GM12878 (cell line): ENCODE measurements at regions not wholly inside any gene's neighbourhood (a gene's known extent, or its start where the extent isn't known, plus 50 kb on each side); places are given as distances from the start of the nearest gene placed in this dataset.

ENCODE experiments used
- ATAC-seq: fragments of 200-7000 bp; cut with Tn5 transposase; 3 replicates; pipeline ENCODE4 v1.9.1; 2020; ENCODE audit warnings: mild to moderate bottlenecking, moderate library complexity
- BruUV-seq: library from RNA; stranded (reverse); fragments of 400-500 nt; replicated peaks from 2 replicates; lab custom pipeline; 2021; lab: Mats Ljungman, UMichigan
- CTCF ChIA-PET: fragments of 300-600 bp; sonication (Branson Sonifier 250); formaldehyde crosslinking; extraction: SDS; loops from one replicate; lab custom pipeline; 2021; ENCODE audit warnings: inconsistent platforms; lab: Yijun Ruan, JAX
- POLR2A ChIA-PET: fragments of 350-600 bp; formaldehyde crosslinking; extraction: SDS; loops from one replicate; lab custom pipeline; 2021; ENCODE audit warnings: inconsistent platforms; lab: Charles Lee
- RAD21 ChIA-PET: fragments of 300-600 bp; sonication (Branson Sonifier 250); formaldehyde crosslinking; loops from one replicate; lab custom pipeline; 2023; ENCODE audit warnings: antibody characterized with exemption; ENCODE audit not compliant: unreplicated experiment; lab: Charles Lee
- SMC1A ChIA-PET: fragments of 300-600 bp; sonication (Branson Sonifier 250); formaldehyde crosslinking; loops from one replicate; lab custom pipeline; 2023; ENCODE audit not compliant: unreplicated experiment, uncharacterized antibody; lab: Charles Lee
- DNase-seq: peaks from one replicate; pipeline ENCODE4 v3.0.0-alpha.2; 2011; ENCODE audit warnings: low read depth, low spot score
- FAIRE-seq: peaks from 3 replicates; lab custom pipeline; 2011; peaks lifted over from hg19 to GRCh38; lab: Jason Lieb, UNC
- H2AFZ ChIP-seq: 2 replicates; pipeline ENCODE4 v1.6.0; 2011; ENCODE audit warnings: low read depth, low read length, control low read depth; ENCODE audit not compliant: control insufficient read depth
- H3K27ac ChIP-seq: 2 replicates; pipeline ENCODE4 v1.5.1; 2011; ENCODE audit warnings: control low read depth; ENCODE audit not compliant: control insufficient read depth, insufficient read depth
- H3K27me3 ChIP-seq, 2 experiments: replicated peaks in 1 of 2; 2 replicates each; pipeline versions ENCODE4 v1.6.0 to v1.6.1; 2011; ENCODE audit warnings: low read length in 1 of 2; ENCODE audit not compliant: control insufficient read depth in 2 of 2, insufficient read depth in 2 of 2
- H3K36me3 ChIP-seq, 2 experiments: 2 replicates each; pipeline ENCODE4 v1.5.1; 2011; ENCODE audit warnings: low read length in 1 of 2; ENCODE audit not compliant: control insufficient read depth in 2 of 2, insufficient read depth in 2 of 2
- H3K4me1 ChIP-seq: 2 replicates; pipeline ENCODE4 v1.6.1; 2011; ENCODE audit warnings: mild to moderate bottlenecking, low read length, moderate library complexity, mixed read lengths; ENCODE audit not compliant: control insufficient read depth, insufficient read depth
- H3K4me2 ChIP-seq: 2 replicates; pipeline ENCODE4 v1.6.0; 2011; ENCODE audit warnings: control low read depth; ENCODE audit not compliant: control insufficient read depth, insufficient read depth
- H3K4me3 ChIP-seq: fragments of 200-600 bp; sonication (generic); 2 replicates; pipeline ENCODE4 v1.5.1; 2016
- H3K79me2 ChIP-seq: 2 replicates; pipeline ENCODE4 v1.6.0; 2011; ENCODE audit warnings: low read length; ENCODE audit not compliant: control insufficient read depth, insufficient read depth
- H3K9ac ChIP-seq: 2 replicates; pipeline ENCODE4 v1.8.0; 2011; ENCODE audit warnings: low read length, control low read depth, mixed read lengths; ENCODE audit not compliant: control insufficient read depth, insufficient read depth
- H3K9me3 ChIP-seq: replicated peaks from 3 replicates; pipeline ENCODE4 v1.5.1; 2011; ENCODE audit warnings: mild to moderate bottlenecking, low read length; ENCODE audit not compliant: control insufficient read depth, insufficient read depth
- H4K20me1 ChIP-seq: 2 replicates; pipeline ENCODE4 v1.6.0; 2011; ENCODE audit not compliant: control insufficient read depth, insufficient read depth
- BCL11A ChIP-seq: IDR thresholded peaks from 2 replicates; pipeline ENCODE4 v1.6.1; 2011; ENCODE audit warnings: low read depth, low read length
- BCL3 ChIP-seq: IDR thresholded peaks from 2 replicates; pipeline ENCODE4 v1.6.1; 2011; ENCODE audit warnings: borderline replicate concordance, low read depth, mild to moderate bottlenecking, moderate library complexity, low read length; ENCODE audit not compliant: insufficient read depth, poor library complexity, severe bottlenecking
- CBX5 ChIP-seq: sonication (generic); IDR thresholded peaks from 2 replicates; pipeline ENCODE4 v1.6.1; 2016; ENCODE audit warnings: low read depth, moderate library complexity, mild to moderate bottlenecking, inconsistent platforms
- FOXK2 ChIP-seq: fragments of 450-650 bp; IDR thresholded peaks from 2 replicates; pipeline ENCODE4 v1.6.1; 2017; ENCODE audit warnings: mild to moderate bottlenecking, moderate library complexity
- HDAC6 ChIP-seq: fragments of 200-600 bp; sonication (generic); IDR thresholded peaks from one replicate; pipeline ENCODE4 v1.8.0; 2017; ENCODE audit warnings: antibody characterized with exemption; ENCODE audit not compliant: unreplicated experiment
- JUND ChIP-seq: IDR thresholded peaks from 2 replicates; pipeline ENCODE4 v1.6.1; 2012; ENCODE audit warnings: low read depth, mild to moderate bottlenecking, low read length, improper control_type of control experiment, moderate library complexity
- NR2C2 ChIP-seq: IDR thresholded peaks from 2 replicates; pipeline ENCODE4 v1.6.1; 2011; ENCODE audit warnings: borderline replicate concordance, low read depth; ENCODE audit not compliant: control insufficient read depth, insufficient read length
- RUNX3 ChIP-seq: IDR thresholded peaks from 2 replicates; pipeline ENCODE4 v1.6.1; 2012; ENCODE audit warnings: low read length, inconsistent platforms
- SMAD5 ChIP-seq: IDR thresholded peaks from 2 replicates; pipeline ENCODE4 v1.6.1; 2016; ENCODE audit warnings: antibody characterized with exemption, low read depth
- YY1 ChIP-seq: IDR thresholded peaks from 2 replicates; pipeline ENCODE4 v1.6.1; 2011; ENCODE audit warnings: low read depth, mild to moderate bottlenecking, low read length
- WGBS: methylation state at CpG from one replicate; pipeline ENCODE4 v1.1.6; 2016; ENCODE audit warnings: low lambda C conversion rate; ENCODE audit not compliant: insufficient replicate concordance, insufficient coverage; ENCODE audit errors: missing lambda C conversion rate; 5-methylcytosine and 5-hydroxymethylcytosine counted together
- in situ Hi-C: fragments of 300-500 bp; cut with MboI; formaldehyde crosslinking; loops from 9 replicates; pipeline ENCODE4 v1.14.3; 2018; ENCODE audit warnings: mixed read lengths
- intact Hi-C: fragments of 100-400 bp; cut with micrococcal nuclease; formaldehyde crosslinking; loops from one replicate; pipeline ENCODE4 v1.14.2; 2022; ENCODE audit not compliant: unreplicated experiment

DNA sequence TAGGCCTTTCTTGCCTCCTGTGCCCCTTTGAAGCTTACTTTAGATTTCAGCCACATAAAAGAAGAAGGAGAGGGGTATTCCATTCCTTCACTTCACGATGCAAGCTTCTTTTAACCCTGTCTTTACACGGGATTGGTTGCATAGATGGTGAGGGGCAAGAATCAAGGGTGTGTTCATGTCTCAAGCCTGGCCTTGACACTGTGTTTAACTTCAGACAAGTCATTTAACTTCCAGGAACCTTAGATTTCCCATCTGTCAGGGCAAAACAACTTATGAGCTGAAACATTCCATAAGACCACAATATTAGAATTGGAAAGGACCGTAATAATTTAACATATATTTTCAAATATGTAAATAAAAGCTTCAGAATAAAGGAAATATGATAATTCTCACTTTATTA, 344.5 kb downstream of the MFSD1 start:
- Histone ChIP-seq H3K36me3 (no peaks in the 10 kb centered on the region), H3K9ac (no peak overlapping the region), H3K4me2 (no peak overlapping the region), H3K27ac (no peak overlapping the region), H3K4me1 (no peaks in the 10 kb centered on the region), H3K9me3 (no peaks in the 10 kb centered on the region), H4K20me1 (no peaks in the 10 kb centered on the region), H3K27me3 (no peaks in the 10 kb centered on the region; a peak in 1 of 4 replicates), H3K79me2 (no peaks in the 10 kb centered on the region), H3K4me3 (no peak overlapping the region), H2AFZ (no peak overlapping the region)
- SMC1A ChIA-PET = interaction anchor here (1.1 to 1.2 kb wide), 2 partner anchors 19 to 101 kb away, joined by 3 to 4 read pairs; no protein-coding TSS in a partner anchor
- RAD21 ChIA-PET = no interaction called here
- BruUV-seq = no TSS peak
- intact Hi-C loops (no loop called here), in situ Hi-C loops (no loop called here)
- DNase-seq = no peak
- no peak for TF ChIP-seq HDAC6
- no peak for TF ChIP-seq NR2C2
- no peak for TF ChIP-seq FOXK2
- TF ChIP-seq BCL3 = no peak
- TF ChIP-seq JUND = no peak
- TF ChIP-seq RUNX3 = no peak
- TF ChIP-seq YY1 = no peak
- no peak for TF ChIP-seq CBX5
- no peak for TF ChIP-seq BCL11A
- TF ChIP-seq SMAD5 = no peak
- ATAC-seq = no peak
- FAIRE-seq = no peak
- CTCF ChIA-PET = no interaction called here
- WGBS = 2% methylated on average over 3 of the region's 3 CpGs
- POLR2A ChIA-PET = no interaction called here
